Tibial artery (tissue), 4 donors: ENCODE measurements at regions not wholly inside any gene's neighbourhood (a gene's known extent, or its start where the extent isn't known, plus 50 kb on each side); places are given as distances from the start of the nearest gene placed in this dataset.

Experiments used
- DNase-seq, 2 donors: peaks; one replicate each; pipeline ENCODE4 v3.0.0-alpha.2; 2019
- H3K27ac ChIP-seq, 2 donors: fragments of 200-600 bp; sonication (generic) in 1 of 2; 1 replicate in 1 of 2; 2 replicates in 1 of 2; pipeline ENCODE4 v1.5.1; 2018 to 2019; ENCODE audit warnings: mild to moderate bottlenecking in 1 of 2
- H3K27me3 ChIP-seq, 2 donors: fragments of 200-600 bp; sonication (generic) in 1 of 2; one replicate each; pipeline versions ENCODE4 v1.5.1 to v1.6.0; 2016 to 2019
- H3K36me3 ChIP-seq, 3 donors: fragments of 200-600 bp; sonication (generic) in 2 of 3; one replicate each; pipeline ENCODE4 v1.5.1; 2016 to 2019; ENCODE audit warnings: mild to moderate bottlenecking in 2 of 3
- H3K4me1 ChIP-seq, 4 donors: fragments of 200-600 bp; sonication (generic) in 2 of 4; 1 replicate in 3 of 4; 2 replicates in 1 of 4; pipeline ENCODE4 v1.5.1; 2016 to 2019
- H3K4me3 ChIP-seq, 2 donors: fragments of 200-600 bp; sonication (generic) in 1 of 2; 1 replicate in 1 of 2; 2 replicates in 1 of 2; pipeline ENCODE4 v1.5.1; 2018 to 2019; ENCODE audit warnings: mild to moderate bottlenecking in 2 of 2
- H3K9me3 ChIP-seq, 3 donors: fragments of 200-600 bp; sonication (generic) in 1 of 3; one replicate each; pipeline ENCODE4 v1.5.1; 2016 to 2019
- intact Hi-C: fragments of 100-400 bp; cut with DNase I; formaldehyde crosslinking; loops from one replicate; pipeline ENCODE4 v1.15.0; 2023; ENCODE audit warnings: low total_unique reads
- TF ChIP-seq, protein P1 (sequence below), 2 experiments: fragments of 200-600 bp in 1 of 2; fragments of 450-650 bp in 1 of 2; IDR thresholded peaks; one replicate each; pipeline ENCODE4 v1.5.1; 2017 to 2019; ENCODE audit warnings: antibody characterized with exemption in 2 of 2, mild to moderate bottlenecking in 1 of 2, moderate library complexity in 1 of 2

DNA sequence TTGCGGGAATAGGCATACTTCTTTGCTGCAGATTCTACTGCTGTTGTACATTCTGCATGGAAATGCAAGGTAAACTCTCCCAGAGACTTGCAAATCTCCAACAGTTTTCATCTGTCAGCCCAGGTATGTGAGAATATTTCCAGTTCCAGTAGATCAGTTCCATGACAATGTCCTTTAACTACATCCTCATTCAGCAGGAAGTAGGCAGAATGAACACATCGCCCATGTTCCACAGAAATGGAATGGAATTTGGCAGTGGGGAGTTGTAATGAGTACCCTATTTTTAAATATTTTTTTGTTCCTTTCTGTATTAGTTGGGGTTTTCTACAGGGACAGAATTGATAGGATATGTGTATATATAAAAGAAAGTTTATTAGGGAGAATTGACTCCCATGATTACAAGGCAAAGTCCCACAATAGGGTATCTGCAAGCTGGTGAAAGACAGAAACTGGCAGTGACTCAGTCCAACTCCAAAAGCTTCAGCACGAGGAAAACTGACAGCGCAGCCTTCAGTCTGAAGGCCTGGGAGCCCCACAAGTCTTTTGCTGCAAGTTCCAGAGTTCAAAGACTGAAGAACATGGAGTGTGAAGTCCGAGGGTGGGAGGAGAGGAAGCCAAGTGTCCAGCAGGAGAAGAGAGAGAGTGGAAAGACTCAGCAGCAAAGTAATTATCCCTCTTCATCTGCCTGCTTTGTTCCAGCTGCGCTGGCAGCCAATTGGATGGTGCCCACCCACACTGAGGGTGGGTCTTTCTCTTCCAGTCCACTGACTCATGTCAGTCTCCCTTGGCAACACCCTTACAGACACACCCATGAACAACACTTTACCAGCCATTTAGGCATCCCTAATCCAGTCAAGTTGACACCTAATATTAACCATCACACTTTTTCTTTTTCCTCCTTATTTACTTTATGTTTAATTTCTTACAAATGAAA, 110.4 kb upstream of the SCAF11 start:
- Histone ChIP-seq H3K9me3 (no peaks in the 10 kb centered on the region), H3K36me3 (no peaks in the 10 kb centered on the region), H3K27me3 (no peaks in the 10 kb centered on the region), H3K4me1 (no peaks in the 10 kb centered on the region), H3K27ac (no peak overlapping the region), H3K4me3 (no peak overlapping the region)
- DNase-seq: no peak
- TF ChIP-seq, protein P1, sequence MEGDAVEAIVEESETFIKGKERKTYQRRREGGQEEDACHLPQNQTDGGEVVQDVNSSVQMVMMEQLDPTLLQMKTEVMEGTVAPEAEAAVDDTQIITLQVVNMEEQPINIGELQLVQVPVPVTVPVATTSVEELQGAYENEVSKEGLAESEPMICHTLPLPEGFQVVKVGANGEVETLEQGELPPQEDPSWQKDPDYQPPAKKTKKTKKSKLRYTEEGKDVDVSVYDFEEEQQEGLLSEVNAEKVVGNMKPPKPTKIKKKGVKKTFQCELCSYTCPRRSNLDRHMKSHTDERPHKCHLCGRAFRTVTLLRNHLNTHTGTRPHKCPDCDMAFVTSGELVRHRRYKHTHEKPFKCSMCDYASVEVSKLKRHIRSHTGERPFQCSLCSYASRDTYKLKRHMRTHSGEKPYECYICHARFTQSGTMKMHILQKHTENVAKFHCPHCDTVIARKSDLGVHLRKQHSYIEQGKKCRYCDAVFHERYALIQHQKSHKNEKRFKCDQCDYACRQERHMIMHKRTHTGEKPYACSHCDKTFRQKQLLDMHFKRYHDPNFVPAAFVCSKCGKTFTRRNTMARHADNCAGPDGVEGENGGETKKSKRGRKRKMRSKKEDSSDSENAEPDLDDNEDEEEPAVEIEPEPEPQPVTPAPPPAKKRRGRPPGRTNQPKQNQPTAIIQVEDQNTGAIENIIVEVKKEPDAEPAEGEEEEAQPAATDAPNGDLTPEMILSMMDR (IDR thresholded peaks at IDR 0.05): no peak
- intact Hi-C loops: no loop called here

DNA sequence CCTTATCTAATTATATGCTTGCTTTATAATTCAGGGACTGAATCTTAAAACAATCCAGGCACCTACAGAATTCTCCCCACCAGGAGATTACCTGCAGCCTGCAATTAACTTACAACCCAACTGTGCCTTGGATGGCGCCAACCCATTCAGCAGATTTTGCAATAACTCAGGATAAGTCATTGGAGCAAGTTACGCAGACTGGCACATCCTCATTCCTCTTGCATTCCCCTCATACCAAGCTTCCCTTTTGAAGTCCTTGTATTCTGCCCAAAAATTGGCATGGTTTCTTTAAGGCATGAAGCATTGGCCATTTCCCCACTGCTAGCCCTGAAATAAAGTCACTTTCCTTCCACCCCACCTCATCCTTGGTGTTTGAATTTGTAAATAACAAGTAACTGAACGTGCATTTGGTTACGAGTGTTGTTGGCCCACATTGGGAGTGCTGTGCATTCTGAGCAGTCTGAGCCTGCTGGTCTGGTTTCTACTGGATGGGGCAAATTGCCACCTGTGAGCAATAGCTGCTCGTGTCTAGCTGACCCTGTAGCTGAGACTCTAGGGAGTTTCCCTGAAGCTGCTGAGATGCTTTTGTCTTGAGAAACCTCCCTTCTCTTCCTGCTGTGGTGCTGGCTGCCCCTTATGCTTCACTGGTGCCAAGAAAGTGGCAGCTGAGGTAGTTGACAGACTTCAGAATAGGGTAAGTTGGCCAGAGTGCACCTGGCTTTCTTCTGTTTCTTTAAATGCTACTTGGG, 99.2 kb upstream of the SCAF11 start:
- TF ChIP-seq, protein P1 (IDR thresholded peaks at IDR 0.05): no peak
- DNase-seq: no peak
- Histone ChIP-seq H3K36me3 (no peaks in the 10 kb centered on the region), H3K27ac (no peak overlapping the region), H3K27me3 (no peaks in the 10 kb centered on the region), H3K9me3 (no peaks in the 10 kb centered on the region), H3K4me3 (no peak overlapping the region), H3K4me1 (no peaks in the 10 kb centered on the region)
- intact Hi-C loops: no loop called here

DNA sequence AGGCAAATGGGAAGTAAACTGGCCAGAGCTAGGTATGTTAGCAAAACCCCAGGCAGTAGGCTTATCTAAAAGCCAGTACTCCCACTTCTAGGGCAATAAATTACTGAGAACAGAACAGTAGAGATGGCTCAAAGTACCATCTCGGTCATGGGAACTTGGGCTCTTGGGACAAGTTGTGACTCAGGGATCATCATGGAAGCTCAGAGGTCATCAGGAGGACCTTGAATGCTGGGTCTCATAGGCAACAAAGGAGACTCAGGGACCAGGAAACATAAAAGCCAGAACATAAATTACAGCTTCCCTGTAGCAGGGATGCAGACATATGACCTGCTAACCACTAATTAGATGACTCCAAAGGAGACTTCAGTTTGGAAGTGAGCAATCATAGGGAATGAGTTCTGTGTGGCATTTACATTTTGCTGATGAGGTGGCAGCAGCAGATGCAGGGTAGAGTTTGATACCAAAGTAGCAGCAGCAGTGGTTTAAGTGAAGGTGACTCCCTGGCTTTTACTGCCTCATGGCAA, 97.6 kb upstream of the SCAF11 start:
- Histone ChIP-seq H3K27ac (no peak overlapping the region), H3K4me3 (no peak overlapping the region), H3K9me3 (no peaks in the 10 kb centered on the region), H3K4me1 (no peaks in the 10 kb centered on the region), H3K27me3 (no peaks in the 10 kb centered on the region), H3K36me3 (no peaks in the 10 kb centered on the region)
- DNase-seq: no peak
- TF ChIP-seq, protein P1 (IDR thresholded peaks at IDR 0.05): no peak
- intact Hi-C loops: no loop called here

DNA sequence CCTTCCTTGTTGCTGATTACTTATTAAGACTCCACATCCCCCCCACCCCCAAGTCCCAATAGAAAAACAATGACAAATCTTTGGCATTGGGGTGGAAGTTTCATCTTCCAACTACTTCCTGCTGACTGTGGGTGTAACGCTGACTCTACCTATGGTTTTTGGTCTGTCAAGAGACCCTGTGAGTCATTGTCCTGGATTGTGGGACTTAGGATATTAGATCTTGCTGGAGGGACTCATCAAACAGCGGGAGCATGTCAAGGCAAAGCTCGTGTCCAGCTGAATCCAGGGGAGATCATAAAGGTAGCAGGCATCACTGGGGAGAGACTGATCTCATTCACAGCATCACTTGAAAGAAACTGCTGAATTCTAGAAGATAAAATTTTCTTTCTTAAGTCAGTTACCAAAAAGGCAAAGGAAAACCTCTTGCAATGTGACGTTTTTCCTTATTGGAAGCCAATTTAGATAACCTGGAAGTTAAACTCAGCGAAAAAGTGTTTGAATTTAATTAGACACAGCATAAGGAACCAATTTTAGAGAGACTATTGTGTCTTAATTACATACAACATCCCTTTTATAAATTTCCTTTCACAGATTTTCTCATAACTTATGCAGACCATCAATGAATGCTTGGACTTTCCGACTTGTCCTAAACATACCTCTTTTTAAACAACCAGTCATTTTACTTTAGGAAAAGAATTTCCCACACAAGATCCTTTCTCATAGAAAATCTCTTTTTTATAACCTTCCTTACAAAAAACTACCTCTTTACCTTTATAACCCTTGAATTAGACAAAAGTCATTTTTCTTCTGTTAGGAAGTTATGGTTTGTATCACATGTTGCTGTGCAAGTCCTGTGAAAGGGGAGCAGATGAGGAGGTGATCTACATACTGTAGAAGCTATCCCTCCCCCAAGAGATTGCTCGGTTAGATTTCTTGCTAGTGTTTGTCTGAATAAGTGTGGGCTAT, 94.6 kb upstream of the SCAF11 start:
- H3K36me3 ChIP-seq: no peaks in the 10 kb centered on the region
- no peaks in the 10 kb centered on the region for H3K9me3 ChIP-seq
- DNase-seq: no peak
- H3K27me3 ChIP-seq: no peaks in the 10 kb centered on the region
- no peaks in the 10 kb centered on the region for H3K4me1 ChIP-seq
- H3K27ac ChIP-seq: no peak overlapping the region
- H3K4me3 ChIP-seq: no peak overlapping the region
- intact Hi-C loops: no loop called here
- TF ChIP-seq, protein P1 (IDR thresholded peaks at IDR 0.05): no peak
